Neural cell (in vitro differentiated cells): ENCODE measurements at regions not wholly inside any gene's neighbourhood (a gene's known extent, or its start where the extent isn't known, plus 50 kb on each side); places are given as distances from the start of the nearest gene placed in this dataset.

Experiments used
- H2AFZ ChIP-seq: fragments of 200-600, 300-800 bp; sonication (generic), shearing (Covaris generic); 2 replicates; pipeline ENCODE4 v1.6.0; 2014; ENCODE audit warnings: low read depth, mild to moderate bottlenecking, antibody characterized with exemption, low read length, moderate library complexity
- H3F3A ChIP-seq: fragments of 200-600 bp; shearing (Covaris generic); 2 replicates; pipeline ENCODE4 v1.6.1; 2016; ENCODE audit warnings: mild to moderate bottlenecking, moderate library complexity, mixed read lengths, antibody characterized with exemption, low read length; ENCODE audit not compliant: insufficient read depth, poor library complexity, severe bottlenecking
- H3K27ac ChIP-seq: fragments of 200-600, 300-800 bp; sonication (generic), shearing (Covaris generic); 2 replicates; pipeline ENCODE4 v1.5.1; 2014; ENCODE audit warnings: mild to moderate bottlenecking, low read length, moderate library complexity
- H3K27me3 ChIP-seq: fragments of 300-800, 200-600 bp; sonication (generic), shearing (Covaris generic); 2 replicates; pipeline ENCODE4 v1.6.0; 2014; ENCODE audit warnings: mild to moderate bottlenecking, low read depth, low read length, moderate library complexity; ENCODE audit not compliant: insufficient read depth
- H3K36me3 ChIP-seq: fragments of 300-800, 200-600 bp; sonication (generic), shearing (Covaris generic); 2 replicates; pipeline ENCODE4 v1.5.1; 2014; ENCODE audit warnings: mild to moderate bottlenecking, antibody characterized with exemption, low read length, moderate library complexity; ENCODE audit not compliant: insufficient read depth
- H3K4me2 ChIP-seq: fragments of 300-800, 200-600 bp; sonication (generic), shearing (Covaris generic); 2 replicates; pipeline ENCODE4 v1.6.0; 2014; ENCODE audit warnings: mild to moderate bottlenecking, low read length
- H3K4me3 ChIP-seq: fragments of 300-800, 200-600 bp; sonication (generic), shearing (Covaris generic); 2 replicates; pipeline ENCODE4 v1.5.1; 2014; ENCODE audit warnings: mild to moderate bottlenecking, low read length, moderate library complexity
- H3K79me2 ChIP-seq: fragments of 200-600 bp; shearing (Covaris generic); replicated peaks from 2 replicates; pipeline ENCODE4 v1.6.0; 2014; ENCODE audit warnings: mild to moderate bottlenecking, low read length, moderate library complexity; ENCODE audit not compliant: insufficient read depth
- H3K9ac ChIP-seq: fragments of 300-800, 200-600 bp; sonication (generic), shearing (Covaris generic); 2 replicates; pipeline ENCODE4 v1.6.1; 2016; ENCODE audit warnings: mild to moderate bottlenecking, low read length, mixed read lengths
- H3K9me2 ChIP-seq: fragments of 200-600 bp; shearing (Covaris generic); 2 replicates; pipeline ENCODE4 v1.6.1; 2016; ENCODE audit warnings: mild to moderate bottlenecking, low read length, mixed read lengths; ENCODE audit not compliant: insufficient read depth
- H3K9me3 ChIP-seq: fragments of 200-600, 300-800 bp; sonication (generic), shearing (Covaris generic); 2 replicates; pipeline ENCODE4 v1.6.1; 2016; ENCODE audit warnings: mild to moderate bottlenecking, mixed run types, low read length, moderate library complexity, mixed read lengths
- H4K20me1 ChIP-seq: fragments of 200-600 bp; shearing (Covaris generic); 2 replicates; pipeline ENCODE4 v1.6.1; 2016; ENCODE audit warnings: mild to moderate bottlenecking, mixed run types; ENCODE audit not compliant: insufficient read depth
- EP300 ChIP-seq: fragments of 450-650 bp; conservative IDR thresholded peaks from 2 replicates; pipeline ENCODE4 v1.6.1; 2014; ENCODE audit warnings: antibody characterized with exemption, mild to moderate bottlenecking, moderate library complexity; ENCODE audit not compliant: poor library complexity, severe bottlenecking
- EZH2 ChIP-seq: fragments of 200-600, 300-800 bp; shearing (Covaris generic), sonication (generic); IDR thresholded peaks from 2 replicates; pipeline ENCODE4 v1.6.1; 2014; ENCODE audit warnings: antibody characterized with exemption, low read length, borderline replicate concordance, mild to moderate bottlenecking; ENCODE audit not compliant: insufficient read depth, poor library complexity, severe bottlenecking
- MXI1 ChIP-seq: fragments of 450-650 bp; conservative IDR thresholded peaks from 2 replicates; pipeline ENCODE4 v1.6.1; 2014; ENCODE audit warnings: antibody characterized with exemption, mild to moderate bottlenecking; ENCODE audit not compliant: poor library complexity, severe bottlenecking
- POLR2AphosphoS5 ChIP-seq: IDR thresholded peaks from 2 replicates; pipeline ENCODE4 v1.6.1; 2012
- RAD21 ChIP-seq: fragments of 450-650 bp; conservative IDR thresholded peaks from 2 replicates; pipeline ENCODE4 v1.6.1; 2014; ENCODE audit warnings: antibody characterized with exemption, mild to moderate bottlenecking, moderate library complexity
- SMC3 ChIP-seq: fragments of 450-650 bp; conservative IDR thresholded peaks from 2 replicates; pipeline ENCODE4 v1.6.1; 2014; ENCODE audit warnings: antibody characterized with exemption, mild to moderate bottlenecking, moderate library complexity; ENCODE audit not compliant: poor library complexity
- TAF1 ChIP-seq: IDR thresholded peaks from 2 replicates; pipeline ENCODE4 v1.6.1; 2012; ENCODE audit warnings: low read depth
- TF ChIP-seq, protein P1 (sequence below): fragments of 450-650 bp; IDR thresholded peaks from 2 replicates; pipeline ENCODE4 v1.5.1; 2014; ENCODE audit warnings: antibody characterized with exemption, mild to moderate bottlenecking, moderate library complexity; ENCODE audit not compliant: poor library complexity, severe bottlenecking
- TF ChIP-seq, protein P2 (sequence below): IDR thresholded peaks from 2 replicates; pipeline ENCODE4 v1.6.1; 2012; ENCODE audit warnings: borderline replicate concordance

DNA sequence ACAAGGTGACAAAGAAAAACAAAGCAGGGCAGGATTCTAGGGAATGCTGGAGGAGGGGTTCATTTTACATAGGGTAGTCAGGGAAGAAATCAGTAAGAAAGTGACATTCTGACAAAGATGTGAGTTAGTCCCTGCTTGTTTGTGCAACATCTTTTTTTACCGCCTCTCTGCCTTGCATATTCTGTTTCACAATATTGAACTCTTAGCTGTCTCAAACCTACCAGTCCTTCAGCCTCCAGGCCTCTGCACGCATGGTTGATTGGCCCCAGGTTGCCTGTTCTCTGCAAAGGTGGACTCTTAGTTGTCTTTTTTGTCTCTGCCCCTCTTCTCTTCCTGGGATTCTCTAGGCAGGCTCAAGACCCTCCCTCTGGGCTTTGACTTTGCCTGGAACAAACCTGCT is 152.2 kb upstream of the RUNX1 start:
- H3K36me3 ChIP-seq, result no peaks in the 10 kb centered on the region
- no peak overlapping the region for H3K9ac ChIP-seq
- no peaks in the 10 kb centered on the region for H3K9me3 ChIP-seq
- no peak overlapping the region for H2AFZ ChIP-seq
- H3F3A ChIP-seq, result no peaks in the 10 kb centered on the region
- no peaks in the 10 kb centered on the region for H3K27me3 ChIP-seq
- no peaks in the 10 kb centered on the region for H4K20me1 ChIP-seq
- H3K4me2 ChIP-seq, result no peak overlapping the region
- no peak overlapping the region for H3K4me3 ChIP-seq
- no peak overlapping the region for H3K27ac ChIP-seq
- no peak for TF ChIP-seq EP300
- no peak for TF ChIP-seq POLR2AphosphoS5
- TF ChIP-seq, protein P1, sequence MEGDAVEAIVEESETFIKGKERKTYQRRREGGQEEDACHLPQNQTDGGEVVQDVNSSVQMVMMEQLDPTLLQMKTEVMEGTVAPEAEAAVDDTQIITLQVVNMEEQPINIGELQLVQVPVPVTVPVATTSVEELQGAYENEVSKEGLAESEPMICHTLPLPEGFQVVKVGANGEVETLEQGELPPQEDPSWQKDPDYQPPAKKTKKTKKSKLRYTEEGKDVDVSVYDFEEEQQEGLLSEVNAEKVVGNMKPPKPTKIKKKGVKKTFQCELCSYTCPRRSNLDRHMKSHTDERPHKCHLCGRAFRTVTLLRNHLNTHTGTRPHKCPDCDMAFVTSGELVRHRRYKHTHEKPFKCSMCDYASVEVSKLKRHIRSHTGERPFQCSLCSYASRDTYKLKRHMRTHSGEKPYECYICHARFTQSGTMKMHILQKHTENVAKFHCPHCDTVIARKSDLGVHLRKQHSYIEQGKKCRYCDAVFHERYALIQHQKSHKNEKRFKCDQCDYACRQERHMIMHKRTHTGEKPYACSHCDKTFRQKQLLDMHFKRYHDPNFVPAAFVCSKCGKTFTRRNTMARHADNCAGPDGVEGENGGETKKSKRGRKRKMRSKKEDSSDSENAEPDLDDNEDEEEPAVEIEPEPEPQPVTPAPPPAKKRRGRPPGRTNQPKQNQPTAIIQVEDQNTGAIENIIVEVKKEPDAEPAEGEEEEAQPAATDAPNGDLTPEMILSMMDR, result no peak
- TF ChIP-seq MXI1, result no peak
- TF ChIP-seq, protein P2, sequence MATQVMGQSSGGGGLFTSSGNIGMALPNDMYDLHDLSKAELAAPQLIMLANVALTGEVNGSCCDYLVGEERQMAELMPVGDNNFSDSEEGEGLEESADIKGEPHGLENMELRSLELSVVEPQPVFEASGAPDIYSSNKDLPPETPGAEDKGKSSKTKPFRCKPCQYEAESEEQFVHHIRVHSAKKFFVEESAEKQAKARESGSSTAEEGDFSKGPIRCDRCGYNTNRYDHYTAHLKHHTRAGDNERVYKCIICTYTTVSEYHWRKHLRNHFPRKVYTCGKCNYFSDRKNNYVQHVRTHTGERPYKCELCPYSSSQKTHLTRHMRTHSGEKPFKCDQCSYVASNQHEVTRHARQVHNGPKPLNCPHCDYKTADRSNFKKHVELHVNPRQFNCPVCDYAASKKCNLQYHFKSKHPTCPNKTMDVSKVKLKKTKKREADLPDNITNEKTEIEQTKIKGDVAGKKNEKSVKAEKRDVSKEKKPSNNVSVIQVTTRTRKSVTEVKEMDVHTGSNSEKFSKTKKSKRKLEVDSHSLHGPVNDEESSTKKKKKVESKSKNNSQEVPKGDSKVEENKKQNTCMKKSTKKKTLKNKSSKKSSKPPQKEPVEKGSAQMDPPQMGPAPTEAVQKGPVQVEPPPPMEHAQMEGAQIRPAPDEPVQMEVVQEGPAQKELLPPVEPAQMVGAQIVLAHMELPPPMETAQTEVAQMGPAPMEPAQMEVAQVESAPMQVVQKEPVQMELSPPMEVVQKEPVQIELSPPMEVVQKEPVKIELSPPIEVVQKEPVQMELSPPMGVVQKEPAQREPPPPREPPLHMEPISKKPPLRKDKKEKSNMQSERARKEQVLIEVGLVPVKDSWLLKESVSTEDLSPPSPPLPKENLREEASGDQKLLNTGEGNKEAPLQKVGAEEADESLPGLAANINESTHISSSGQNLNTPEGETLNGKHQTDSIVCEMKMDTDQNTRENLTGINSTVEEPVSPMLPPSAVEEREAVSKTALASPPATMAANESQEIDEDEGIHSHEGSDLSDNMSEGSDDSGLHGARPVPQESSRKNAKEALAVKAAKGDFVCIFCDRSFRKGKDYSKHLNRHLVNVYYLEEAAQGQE, result no peak
- no peak for TF ChIP-seq TAF1
- no peak for TF ChIP-seq EZH2
- no peak for TF ChIP-seq SMC3
- no peak for TF ChIP-seq RAD21
- no peaks in the 10 kb centered on the region for H3K9me2 ChIP-seq
- no peaks in the 10 kb centered on the region for H3K79me2 ChIP-seq

DNA sequence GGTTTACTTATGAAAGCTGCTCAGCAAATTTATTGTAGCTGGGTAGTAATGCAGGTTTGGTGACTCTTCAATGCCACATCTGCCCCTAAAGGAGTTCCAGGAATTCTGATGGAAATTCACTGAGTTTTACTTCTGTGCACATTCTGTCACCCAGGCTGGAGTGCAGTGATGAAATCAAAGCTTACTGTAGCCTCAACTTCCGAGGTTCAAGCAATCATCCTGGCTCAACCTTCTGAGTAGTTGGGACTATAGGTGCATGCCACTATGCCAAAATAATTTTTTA is 150.6 kb upstream of the RUNX1 start:
- no peaks in the 10 kb centered on the region for H3K9me3 ChIP-seq
- no peaks in the 10 kb centered on the region for H4K20me1 ChIP-seq
- no peak overlapping the region for H3K4me2 ChIP-seq
- no peaks in the 10 kb centered on the region for H3F3A ChIP-seq
- no peak overlapping the region for H3K27ac ChIP-seq
- H3K79me2 ChIP-seq, result no peaks in the 10 kb centered on the region
- no peak overlapping the region for H2AFZ ChIP-seq
- H3K27me3 ChIP-seq, result no peaks in the 10 kb centered on the region
- no peak overlapping the region for H3K4me3 ChIP-seq
- no peaks in the 10 kb centered on the region for H3K9me2 ChIP-seq
- no peaks in the 10 kb centered on the region for H3K36me3 ChIP-seq
- H3K9ac ChIP-seq, result no peak overlapping the region
- TF ChIP-seq SMC3, result no peak
- TF ChIP-seq, protein P2, result no peak
- no peak for TF ChIP-seq EZH2
- TF ChIP-seq TAF1, result no peak
- no peak for TF ChIP-seq EP300
- no peak for TF ChIP-seq RAD21
- TF ChIP-seq, protein P1, result no peak
- TF ChIP-seq POLR2AphosphoS5, result no peak
- no peak for TF ChIP-seq MXI1
